H1 (cell line): ENCODE measurements at regions not wholly inside any gene's neighbourhood (a gene's known extent, or its start where the extent isn't known, plus 50 kb on each side); places are given as distances from the start of the nearest gene placed in this dataset.
"Not testable (repeated sequence)": the region's sequence is repeated elsewhere in the genome, so short reads cannot be mapped to it uniquely, and the experiment has no call there.

Source experiments
- CTCF ChIA-PET: fragments of 300-600 bp; sonication (Branson Sonifier 250); formaldehyde crosslinking; loops from one replicate; lab custom pipeline; 2021; ENCODE audit not compliant: partially characterized antibody; lab: Charles Lee
- POLR2A ChIA-PET: fragments of 300-600 bp; sonication (Branson Sonifier 250); formaldehyde crosslinking; loops from one replicate; lab custom pipeline; 2021; ENCODE audit warnings: inconsistent platforms; ENCODE audit not compliant: partially characterized antibody; lab: Charles Lee
- DNase-seq, 2 experiments: peaks; one replicate each; pipeline versions ENCODE4 v3.0.0 to v3.0.0-alpha.2; 2010 to 2022; ENCODE audit warnings: low spot score in 2 of 2, low read depth in 1 of 2, mixed read lengths in 1 of 2
- FAIRE-seq: peaks from 2 replicates; lab custom pipeline; 2011; peaks lifted over from hg19 to GRCh38; lab: Jason Lieb, UNC
- H2AFZ ChIP-seq: 2 replicates; pipeline ENCODE4 v1.8.1; 2012; ENCODE audit warnings: low read length, inconsistent platforms
- H2AK5ac ChIP-seq: 2 replicates; pipeline ENCODE4 v1.6.1; 2013; ENCODE audit warnings: low read depth, low read length
- H2BK120ac ChIP-seq: replicated peaks from 2 replicates; pipeline ENCODE3; 2013; ENCODE audit warnings: low read depth, low read length, inconsistent platforms
- H2BK12ac ChIP-seq: 2 replicates; pipeline ENCODE4 v1.6.1; 2013; ENCODE audit warnings: low read depth, low read length
- H2BK15ac ChIP-seq: 2 replicates; pipeline ENCODE4 v1.6.1; 2013; ENCODE audit warnings: low read length
- H2BK20ac ChIP-seq: 2 replicates; pipeline ENCODE4 v1.6.1; 2013; ENCODE audit warnings: low read length
- H2BK5ac ChIP-seq: 2 replicates; pipeline ENCODE4 v1.6.1; 2013; ENCODE audit warnings: low read depth, low read length
- H3K14ac ChIP-seq: 2 replicates; pipeline ENCODE4 v1.6.1; 2013; ENCODE audit warnings: inconsistent platforms; ENCODE audit not compliant: insufficient read length
- H3K18ac ChIP-seq: 2 replicates; pipeline ENCODE4 v1.6.1; 2013; ENCODE audit warnings: low read length; ENCODE audit errors: extremely low read depth
- H3K23ac ChIP-seq: 2 replicates; pipeline ENCODE4 v1.6.1; 2013; ENCODE audit warnings: inconsistent platforms; ENCODE audit not compliant: insufficient read length
- H3K23me2 ChIP-seq: 2 replicates; pipeline ENCODE4 v1.6.1; 2013; ENCODE audit warnings: low read depth, low read length
- H3K27ac ChIP-seq: 2 replicates; pipeline ENCODE4 v1.6.1; 2011; ENCODE audit warnings: low read depth, low read length, inconsistent platforms
- H3K27me3 ChIP-seq, 4 experiments: replicated peaks in 1 of 4; 1 replicate in 1 of 4; 2 replicates in 3 of 4; pipeline versions ENCODE4 v1.6.1 to v1.8.1; 2011 to 2013; ENCODE audit warnings: low read length in 3 of 4, mild to moderate bottlenecking in 3 of 4, inconsistent platforms in 2 of 4, mixed read lengths in 2 of 4, moderate library complexity in 1 of 4; ENCODE audit not compliant: control insufficient read depth in 3 of 4, insufficient read depth in 3 of 4; ENCODE audit errors: extremely low read depth in 1 of 4
- H3K36me3 ChIP-seq, 4 experiments: 2 replicates each; pipeline versions ENCODE4 v1.6.1 to v1.8.1; 2011 to 2013; ENCODE audit warnings: mild to moderate bottlenecking in 4 of 4, low read length in 3 of 4, moderate library complexity in 2 of 4, control low read depth in 1 of 4, inconsistent platforms in 1 of 4; ENCODE audit not compliant: insufficient read depth in 4 of 4, control insufficient read depth in 2 of 4
- H3K4ac ChIP-seq: replicated peaks from 2 replicates; pipeline ENCODE3; 2013; ENCODE audit warnings: low read length, low read depth, mixed read lengths, inconsistent platforms; ENCODE audit not compliant: insufficient read length
- H3K4me1 ChIP-seq, 4 experiments: replicated peaks in 1 of 4; 1 replicate in 1 of 4; 2 replicates in 3 of 4; pipeline versions ENCODE4 v1.6.1 to v1.8.1; 2011 to 2013; ENCODE audit warnings: low read length in 3 of 4, inconsistent platforms in 2 of 4, mixed read lengths in 1 of 4; ENCODE audit not compliant: insufficient read depth in 4 of 4, control insufficient read depth in 3 of 4
- H3K4me2 ChIP-seq, 2 experiments: 2 replicates each; pipeline versions ENCODE4 v1.6.1 to v1.8.1; 2011 to 2013; ENCODE audit warnings: low read depth in 2 of 2, low read length in 2 of 2, control low read depth in 1 of 2, inconsistent platforms in 1 of 2, mild to moderate bottlenecking in 1 of 2; ENCODE audit not compliant: insufficient read depth in 1 of 2
- H3K4me3 ChIP-seq, 4 experiments: fragments of 200-600, 300-600 bp in 1 of 4; sonication (generic), shearing (Covaris generic), sonication (Bioruptor Twin) in 1 of 4; 2 replicates each; pipeline versions ENCODE4 v1.5.1 to v1.8.1; 2011 to 2016; ENCODE audit warnings: low read length in 4 of 4, low read depth in 3 of 4, control low read depth in 2 of 4, inconsistent platforms in 2 of 4, mild to moderate bottlenecking in 2 of 4, mixed read lengths in 1 of 4, moderate library complexity in 1 of 4; ENCODE audit not compliant: insufficient read depth in 2 of 4; ENCODE audit errors: extremely low read depth in 1 of 4
- H3K56ac ChIP-seq: replicated peaks from 2 replicates; pipeline ENCODE3; 2013; ENCODE audit warnings: low read depth, mild to moderate bottlenecking, mixed read lengths, low read length, inconsistent platforms; ENCODE audit not compliant: insufficient read length
- H3K79me1 ChIP-seq: 2 replicates; pipeline ENCODE4 v1.6.1; 2013; ENCODE audit warnings: low read depth, low read length, control low read depth
- H3K79me2 ChIP-seq, 2 experiments: 2 replicates each; pipeline versions ENCODE4 v1.6.1 to v1.8.1; 2012 to 2013; ENCODE audit warnings: low read length in 2 of 2, mild to moderate bottlenecking in 2 of 2, inconsistent platforms in 1 of 2; ENCODE audit not compliant: insufficient read depth in 2 of 2, control insufficient read depth in 1 of 2
- H3K9ac ChIP-seq, 4 experiments: replicated peaks in 1 of 4; 1 replicate in 1 of 4; 2 replicates in 3 of 4; pipeline versions ENCODE4 v1.6.1 to v1.8.1; 2011 to 2013; ENCODE audit warnings: low read depth in 3 of 4, low read length in 3 of 4, control low read depth in 2 of 4, mild to moderate bottlenecking in 2 of 4, moderate library complexity in 2 of 4, inconsistent platforms in 1 of 4; ENCODE audit errors: extremely low read depth in 1 of 4
- H3K9me3 ChIP-seq, 2 experiments: 2 replicates each; pipeline versions ENCODE4 v1.6.1 to v1.8.1; 2012 to 2013; ENCODE audit warnings: mild to moderate bottlenecking in 2 of 2, moderate library complexity in 2 of 2, control low read depth in 1 of 2, inconsistent platforms in 1 of 2, low read depth in 1 of 2, low read length in 1 of 2, mixed read lengths in 1 of 2; ENCODE audit not compliant: insufficient read depth in 2 of 2
- H4K20me1 ChIP-seq, 2 experiments: replicated peaks in 1 of 2; 2 replicates each; pipeline versions ENCODE3 to v1.8.1; 2011 to 2013; ENCODE audit warnings: inconsistent platforms in 2 of 2, low read length in 2 of 2, mild to moderate bottlenecking in 1 of 2; ENCODE audit not compliant: insufficient read depth in 2 of 2, control insufficient read depth in 1 of 2
- H4K5ac ChIP-seq: 2 replicates; pipeline ENCODE4 v1.6.1; 2013; ENCODE audit warnings: low read length, low read depth, mixed read lengths, inconsistent platforms; ENCODE audit not compliant: insufficient read length
- H4K8ac ChIP-seq: 2 replicates; pipeline ENCODE4 v1.8.0; 2013; ENCODE audit warnings: mild to moderate bottlenecking, moderate library complexity, low read length, inconsistent platforms; ENCODE audit not compliant: insufficient read depth; ENCODE audit errors: extremely low read depth
- H4K91ac ChIP-seq: replicated peaks from 2 replicates; pipeline ENCODE3; 2013; ENCODE audit warnings: low read length, mixed read lengths, inconsistent platforms; ENCODE audit not compliant: insufficient read length
- WGBS, 2 experiments: shearing (Covaris generic) in 1 of 2; methylation state at CpG; one replicate each; pipeline versions ENCODE4 v1.1.6 to v1.1.7; 2013 to 2015; ENCODE audit warnings: low lambda C conversion rate in 2 of 2, mixed read lengths in 2 of 2, inconsistent platforms in 1 of 2, low coverage in 1 of 2, missing lambda C conversion rate in 1 of 2; ENCODE audit not compliant: insufficient replicate concordance in 2 of 2, insufficient coverage in 1 of 2, insufficient read length in 1 of 2; ENCODE audit errors: extremely low coverage in 1 of 2, missing lambda C conversion rate in 1 of 2; 5-methylcytosine and 5-hydroxymethylcytosine counted together

GRCh38 chrX:146932997-146933396, 118.5 kb upstream of the CXorf51A start:
- H2BK12ac ChIP-seq, H3K36me3 ChIP-seq, H3K56ac ChIP-seq, POLR2A ChIA-PET, H3K27me3 ChIP-seq, H2BK20ac ChIP-seq, H3K18ac ChIP-seq, H3K4me3 ChIP-seq, H4K8ac ChIP-seq, H3K79me1 ChIP-seq, H3K23me2 ChIP-seq, H2BK15ac ChIP-seq, H4K91ac ChIP-seq, H2AK5ac ChIP-seq, H3K4me2 ChIP-seq, H3K9me3 ChIP-seq, H3K9ac ChIP-seq, H4K20me1 ChIP-seq, H2BK120ac ChIP-seq, CTCF ChIA-PET, DNase-seq, H3K79me2 ChIP-seq, H3K4ac ChIP-seq, FAIRE-seq, H2AFZ ChIP-seq, H3K14ac ChIP-seq, H3K4me1 ChIP-seq, H4K5ac ChIP-seq, H3K23ac ChIP-seq, H3K27ac ChIP-seq, H2BK5ac ChIP-seq: not testable (repeated sequence)
- 94% methylated on average over 2 of the region's 2 CpGs; no CpG with 5 or more reads in 1 of the 2 experiments for WGBS, 2 experiments
